Fibroblast of the aortic adventitia (primary cell): ENCODE measurements at regions not wholly inside any gene's neighbourhood (a gene's known extent, or its start where the extent isn't known, plus 50 kb on each side); places are given as distances from the start of the nearest gene placed in this dataset.

Experiments
- DNase-seq: peaks from one replicate; pipeline ENCODE4 v3.0.0-alpha.2; 2010; ENCODE audit warnings: low read depth
- H3K4me3 ChIP-seq: 2 replicates; pipeline ENCODE4 v1.5.1; 2011; ENCODE audit warnings: low read depth, mild to moderate bottlenecking, control low read depth, low read length, moderate library complexity
- CTCF ChIP-seq: IDR thresholded peaks from 2 replicates; pipeline ENCODE4 v1.5.1; 2011; ENCODE audit warnings: mild to moderate bottlenecking, low read length, control low read depth, inconsistent platforms; ENCODE audit not compliant: insufficient read depth

GRCh38 chr3:164132878-164133277 lies 945.4 kb downstream of the SI start:
- TF ChIP-seq CTCF: no peak
- no peak overlapping the region for H3K4me3 ChIP-seq
- DNase-seq: no peak

- TF ChIP-seq CTCF: no peak
- DNase-seq: no peak
- H3K4me3 ChIP-seq: no peak overlapping the region
Measured at GRCh38 chr3:164113371-164114332, 964.6 kb downstream of the SI start.

- no peak for TF ChIP-seq CTCF
- DNase-seq: no peak
- H3K4me3 ChIP-seq: no peak overlapping the region
Measured at GRCh38 chr3:164096352-164096751, 981.9 kb downstream of the SI start.

GRCh38 chr3:164095949-164096348 lies 982.3 kb downstream of the SI start:
- H3K4me3 ChIP-seq: no peak overlapping the region
- no peak for TF ChIP-seq CTCF
- no peak for DNase-seq

- H3K4me3 ChIP-seq: no peak overlapping the region
- DNase-seq: no peak
- no peak for TF ChIP-seq CTCF
Measured at GRCh38 chr3:164095279-164095678, 983.0 kb downstream of the SI start.

- DNase-seq: no peak
- no peak for TF ChIP-seq CTCF
- H3K4me3 ChIP-seq: no peak overlapping the region
Measured at GRCh38 chr3:164094546-164094945, 983.8 kb downstream of the SI start.
